ENCODE measurements at regions not wholly inside any gene's neighbourhood (a gene's known extent, or its start where the extent isn't known, plus 50 kb on each side); places are given as distances from the start of the nearest gene placed in this dataset.

GRCh38 chr4:114281164-114281960 lies 301.9 kb upstream of the ARSJ start:
- ChIA-PET CTCF (no interaction called here), POLR2A (no interaction called here)
- intact Hi-C loops (cut with micrococcal nuclease) = no loop called here
- no peaks in the 10 kb centered on the region for H3K79me2 ChIP-seq (ENCODE audit: control insufficient read depth, insufficient read depth, low read length)
- 100% methylated on average over 1 of the region's 6 CpGs for WGBS (ENCODE audit: insufficient coverage)
- no peak overlapping the region for H3K4me3 Mint-ChIP-seq
- H3K9me3 Mint-ChIP-seq (ENCODE audit: insufficient read depth) = no peaks in the 10 kb centered on the region
- H3K9ac ChIP-seq (ENCODE audit: low read length) = no peak overlapping the region
- H3K4me3 ChIP-seq (ENCODE audit: control extremely low read depth in 1 of 5, extremely low read depth in 1 of 5, insufficient read depth in 1 of 5, low read depth in 2 of 5, low read length in 4 of 5) = no peak overlapping the region
- no peak overlapping the region for H3K27ac Mint-ChIP-seq
- H2AFZ ChIP-seq (ENCODE audit: insufficient read depth, low read depth, low read length, poor library complexity, severe bottlenecking) = no peak overlapping the region
- peaks cover 0 to 12% of the 10 kb centered on the region in 2 donors for H3K4me1 ChIP-seq (ENCODE audit: control insufficient read depth in 2 of 2, insufficient read depth in 2 of 2, low read length in 2 of 2)
- H3K27me3 ChIP-seq (replicated peaks in 1 of 4; ENCODE audit: control extremely low read depth in 1 of 4, control insufficient read depth in 3 of 4, insufficient read depth in 4 of 4, low read length in 3 of 4) = no peaks in the 10 kb centered on the region
- H3K4me2 ChIP-seq (replicated peaks; ENCODE audit: low read depth, low read length, poor library complexity, severe bottlenecking) = no peak overlapping the region
- H3K9me3 ChIP-seq (ENCODE audit: control extremely low read depth in 1 of 3, control insufficient read depth in 2 of 3, insufficient read depth in 1 of 3, low read length in 2 of 3) = peaks cover 0 to 4% (median 0%) of the 10 kb centered on the region in 3 donors
- TF ChIP-seq, protein P1, sequence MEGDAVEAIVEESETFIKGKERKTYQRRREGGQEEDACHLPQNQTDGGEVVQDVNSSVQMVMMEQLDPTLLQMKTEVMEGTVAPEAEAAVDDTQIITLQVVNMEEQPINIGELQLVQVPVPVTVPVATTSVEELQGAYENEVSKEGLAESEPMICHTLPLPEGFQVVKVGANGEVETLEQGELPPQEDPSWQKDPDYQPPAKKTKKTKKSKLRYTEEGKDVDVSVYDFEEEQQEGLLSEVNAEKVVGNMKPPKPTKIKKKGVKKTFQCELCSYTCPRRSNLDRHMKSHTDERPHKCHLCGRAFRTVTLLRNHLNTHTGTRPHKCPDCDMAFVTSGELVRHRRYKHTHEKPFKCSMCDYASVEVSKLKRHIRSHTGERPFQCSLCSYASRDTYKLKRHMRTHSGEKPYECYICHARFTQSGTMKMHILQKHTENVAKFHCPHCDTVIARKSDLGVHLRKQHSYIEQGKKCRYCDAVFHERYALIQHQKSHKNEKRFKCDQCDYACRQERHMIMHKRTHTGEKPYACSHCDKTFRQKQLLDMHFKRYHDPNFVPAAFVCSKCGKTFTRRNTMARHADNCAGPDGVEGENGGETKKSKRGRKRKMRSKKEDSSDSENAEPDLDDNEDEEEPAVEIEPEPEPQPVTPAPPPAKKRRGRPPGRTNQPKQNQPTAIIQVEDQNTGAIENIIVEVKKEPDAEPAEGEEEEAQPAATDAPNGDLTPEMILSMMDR (IDR thresholded peaks at IDR 0.05) = no peak
- TF ChIP-seq EZH2 (IDR thresholded peaks at IDR 0.05; ENCODE audit: borderline replicate concordance, insufficient read depth, low read depth, low read length, poor library complexity, severe bottlenecking) = no peak
- no peaks in the 10 kb centered on the region for H3K36me3 ChIP-seq (replicated peaks in 1 of 2; ENCODE audit: control extremely low read depth in 1 of 2, control insufficient read depth in 1 of 2, extremely low read depth in 1 of 2, insufficient read depth in 2 of 2, low read length in 1 of 2)
- DNase-seq (no peak), ATAC-seq (ENCODE audit: low read depth) (no peak)
- no peak overlapping the region for H3K27ac ChIP-seq (ENCODE audit: low read length in 2 of 2)
- peaks cover 12% of the 10 kb centered on the region for H3K4me1 Mint-ChIP-seq
- peaks cover 5% of the 10 kb centered on the region for H3K27me3 Mint-ChIP-seq
- no peaks in the 10 kb centered on the region for H4K20me1 ChIP-seq (ENCODE audit: control insufficient read depth, insufficient read depth, low read length, poor library complexity, severe bottlenecking)

- Histone ChIP-seq H3K9ac (ENCODE audit: low read length) (no peak overlapping the region), H3K36me3 (replicated peaks in 1 of 2; ENCODE audit: control extremely low read depth in 1 of 2, control insufficient read depth in 1 of 2, extremely low read depth in 1 of 2, insufficient read depth in 2 of 2, low read length in 1 of 2) (no peaks in the 10 kb centered on the region), H3K27me3 (replicated peaks in 1 of 4; ENCODE audit: control extremely low read depth in 1 of 4, control insufficient read depth in 3 of 4, insufficient read depth in 4 of 4, low read length in 3 of 4) (no peaks in the 10 kb centered on the region), H3K9me3 (ENCODE audit: control extremely low read depth in 1 of 3, control insufficient read depth in 2 of 3, insufficient read depth in 1 of 3, low read length in 2 of 3) (peaks cover 0 to 7% (median 6%) of the 10 kb centered on the region in 3 donors), H3K4me3 (ENCODE audit: control extremely low read depth in 1 of 5, extremely low read depth in 1 of 5, insufficient read depth in 1 of 5, low read depth in 2 of 5, low read length in 4 of 5) (no peak overlapping the region), H3K27ac (ENCODE audit: low read length in 2 of 2) (no peak overlapping the region), H2AFZ (ENCODE audit: insufficient read depth, low read depth, low read length, poor library complexity, severe bottlenecking) (no peak overlapping the region), H3K4me2 (replicated peaks; ENCODE audit: low read depth, low read length, poor library complexity, severe bottlenecking) (peak overlapping the region; percentile 40), H4K20me1 (ENCODE audit: control insufficient read depth, insufficient read depth, low read length, poor library complexity, severe bottlenecking) (no peaks in the 10 kb centered on the region), H3K4me1 (ENCODE audit: control insufficient read depth in 2 of 2, insufficient read depth in 2 of 2, low read length in 2 of 2) (peaks cover 0 to 12% of the 10 kb centered on the region in 2 donors), H3K79me2 (ENCODE audit: control insufficient read depth, insufficient read depth, low read length) (no peaks in the 10 kb centered on the region)
- ChIA-PET CTCF (no interaction called here), POLR2A (no interaction called here)
- TF ChIP-seq, protein P1 (IDR thresholded peaks at IDR 0.05) = no peak
- no peak for TF ChIP-seq EZH2 (IDR thresholded peaks at IDR 0.05; ENCODE audit: borderline replicate concordance, insufficient read depth, low read depth, low read length, poor library complexity, severe bottlenecking)
- no peaks in the 10 kb centered on the region for H3K9me3 Mint-ChIP-seq (ENCODE audit: insufficient read depth)
- H3K4me3 Mint-ChIP-seq = no peak overlapping the region
- peaks cover 5% of the 10 kb centered on the region for H3K27me3 Mint-ChIP-seq
- intact Hi-C loops (cut with micrococcal nuclease) = no loop called here
- no CpG with 5 or more reads among the region's 1 CpG for WGBS (ENCODE audit: insufficient coverage)
- DNase-seq = peak; percentile 37
- no peak overlapping the region for H3K27ac Mint-ChIP-seq
- H3K4me1 Mint-ChIP-seq = peaks cover 12% of the 10 kb centered on the region
- ATAC-seq (ENCODE audit: low read depth) = peak; percentile 76
Measured at GRCh38 chr4:114282937-114283336, 303.5 kb upstream of the ARSJ start.
